ENCODE measurements at regions not wholly inside any gene's neighbourhood (a gene's known extent, or its start where the extent isn't known, plus 50 kb on each side); places are given as distances from the start of the nearest gene placed in this dataset.

- WGBS, 2 experiments = 89 to 90% methylated on average over 2 of the region's 2 CpGs
- Histone ChIP-seq H3K4me1 (ENCODE audit: control insufficient read depth, insufficient read depth, low read length) (peaks cover 12% of the 10 kb centered on the region), H3K27ac (ENCODE audit: insufficient read depth, low read depth, low read length, poor library complexity, severe bottlenecking) (no peak overlapping the region), H3K9me3 (ENCODE audit: control insufficient read depth, low read length) (no peaks in the 10 kb centered on the region), H3K4me3 (ENCODE audit: insufficient read depth, low read depth, low read length) (no peak overlapping the region), H3K27me3 (ENCODE audit: control insufficient read depth, insufficient read depth, low read length, poor library complexity, severe bottlenecking) (no peaks in the 10 kb centered on the region), H3K36me3 (ENCODE audit: control insufficient read depth, insufficient read depth, low read length) (no peaks in the 10 kb centered on the region)
Measured at GRCh38 chr1:232176222-232176621, 453.7 kb downstream of the SIPA1L2 start.

- Histone ChIP-seq H3K4me1 (ENCODE audit: control insufficient read depth, insufficient read depth, low read length) (peaks cover 2% of the 10 kb centered on the region), H3K36me3 (ENCODE audit: control insufficient read depth, insufficient read depth, low read length) (no peaks in the 10 kb centered on the region), H3K9me3 (ENCODE audit: control insufficient read depth, low read length) (no peaks in the 10 kb centered on the region), H3K4me3 (ENCODE audit: insufficient read depth, low read depth, low read length) (no peak overlapping the region), H3K27ac (ENCODE audit: insufficient read depth, low read depth, low read length, poor library complexity, severe bottlenecking) (no peak overlapping the region), H3K27me3 (ENCODE audit: control insufficient read depth, insufficient read depth, low read length, poor library complexity, severe bottlenecking) (no peaks in the 10 kb centered on the region)
- 89 to 92% methylated on average over 5 of the region's 5 CpGs for WGBS, 2 experiments
Measured at GRCh38 chr1:232174306-232174705, 455.6 kb downstream of the SIPA1L2 start.

- Histone ChIP-seq H3K36me3 (ENCODE audit: control insufficient read depth, insufficient read depth, low read length) (no peaks in the 10 kb centered on the region), H3K9me3 (ENCODE audit: control insufficient read depth, low read length) (no peaks in the 10 kb centered on the region), H3K4me1 (ENCODE audit: control insufficient read depth, insufficient read depth, low read length) (peaks cover 3% of the 10 kb centered on the region), H3K27me3 (ENCODE audit: control insufficient read depth, insufficient read depth, low read length, poor library complexity, severe bottlenecking) (no peaks in the 10 kb centered on the region), H3K27ac (ENCODE audit: insufficient read depth, low read depth, low read length, poor library complexity, severe bottlenecking) (no peak overlapping the region), H3K4me3 (ENCODE audit: insufficient read depth, low read depth, low read length) (no peak overlapping the region)
- 74 to 98% methylated on average over 3 to 4 of the region's 4 CpGs for WGBS, 2 experiments
Measured at GRCh38 chr1:232172563-232172962, 457.4 kb downstream of the SIPA1L2 start.

- Histone ChIP-seq H3K36me3 (ENCODE audit: control insufficient read depth, insufficient read depth, low read length) (no peaks in the 10 kb centered on the region), H3K27ac (ENCODE audit: insufficient read depth, low read depth, low read length, poor library complexity, severe bottlenecking) (no peak overlapping the region), H3K27me3 (ENCODE audit: control insufficient read depth, insufficient read depth, low read length, poor library complexity, severe bottlenecking) (no peaks in the 10 kb centered on the region), H3K4me3 (ENCODE audit: insufficient read depth, low read depth, low read length) (no peak overlapping the region), H3K4me1 (ENCODE audit: control insufficient read depth, insufficient read depth, low read length) (peaks cover 3% of the 10 kb centered on the region), H3K9me3 (ENCODE audit: control insufficient read depth, low read length) (no peaks in the 10 kb centered on the region)
- 97 to 100% methylated on average over 1 of the region's 1 CpG for WGBS, 2 experiments
Measured at GRCh38 chr1:232170909-232171308, 459.0 kb downstream of the SIPA1L2 start.

GRCh38 chr1:232169436-232169835, 460.5 kb downstream of the SIPA1L2 start:
- WGBS, 2 experiments = 93 to 97% methylated on average over 5 of the region's 5 CpGs
- Histone ChIP-seq H3K4me1 (ENCODE audit: control insufficient read depth, insufficient read depth, low read length) (peaks cover 3% of the 10 kb centered on the region), H3K36me3 (ENCODE audit: control insufficient read depth, insufficient read depth, low read length) (no peaks in the 10 kb centered on the region), H3K9me3 (ENCODE audit: control insufficient read depth, low read length) (no peaks in the 10 kb centered on the region), H3K27ac (ENCODE audit: insufficient read depth, low read depth, low read length, poor library complexity, severe bottlenecking) (no peak overlapping the region), H3K4me3 (ENCODE audit: insufficient read depth, low read depth, low read length) (no peak overlapping the region), H3K27me3 (ENCODE audit: control insufficient read depth, insufficient read depth, low read length, poor library complexity, severe bottlenecking) (no peaks in the 10 kb centered on the region)

- Histone ChIP-seq H3K9me3 (ENCODE audit: control insufficient read depth, low read length) (no peaks in the 10 kb centered on the region), H3K27me3 (ENCODE audit: control insufficient read depth, insufficient read depth, low read length, poor library complexity, severe bottlenecking) (no peaks in the 10 kb centered on the region), H3K4me1 (ENCODE audit: control insufficient read depth, insufficient read depth, low read length) (peaks cover 3% of the 10 kb centered on the region), H3K36me3 (ENCODE audit: control insufficient read depth, insufficient read depth, low read length) (no peaks in the 10 kb centered on the region), H3K4me3 (ENCODE audit: insufficient read depth, low read depth, low read length) (no peak overlapping the region), H3K27ac (ENCODE audit: insufficient read depth, low read depth, low read length, poor library complexity, severe bottlenecking) (no peak overlapping the region)
- 59 to 88% methylated on average over 2 of the region's 2 CpGs for WGBS, 2 experiments
Measured at GRCh38 chr1:232168508-232168907, 461.4 kb downstream of the SIPA1L2 start.

- WGBS, 2 experiments = 43 to 66% methylated on average over 3 to 4 of the region's 4 CpGs
- Histone ChIP-seq H3K4me3 (ENCODE audit: insufficient read depth, low read depth, low read length) (no peak overlapping the region), H3K36me3 (ENCODE audit: control insufficient read depth, insufficient read depth, low read length) (no peaks in the 10 kb centered on the region), H3K9me3 (ENCODE audit: control insufficient read depth, low read length) (no peaks in the 10 kb centered on the region), H3K27ac (ENCODE audit: insufficient read depth, low read depth, low read length, poor library complexity, severe bottlenecking) (no peak overlapping the region), H3K4me1 (ENCODE audit: control insufficient read depth, insufficient read depth, low read length) (peaks cover 3% of the 10 kb centered on the region), H3K27me3 (ENCODE audit: control insufficient read depth, insufficient read depth, low read length, poor library complexity, severe bottlenecking) (no peaks in the 10 kb centered on the region)
Measured at GRCh38 chr1:232166942-232167341, 463.0 kb downstream of the SIPA1L2 start.

- Histone ChIP-seq H3K27me3 (ENCODE audit: control insufficient read depth, insufficient read depth, low read length, poor library complexity, severe bottlenecking) (no peaks in the 10 kb centered on the region), H3K4me3 (ENCODE audit: insufficient read depth, low read depth, low read length) (no peak overlapping the region), H3K4me1 (ENCODE audit: control insufficient read depth, insufficient read depth, low read length) (peaks cover 1% of the 10 kb centered on the region), H3K27ac (ENCODE audit: insufficient read depth, low read depth, low read length, poor library complexity, severe bottlenecking) (no peak overlapping the region), H3K9me3 (ENCODE audit: control insufficient read depth, low read length) (no peaks in the 10 kb centered on the region), H3K36me3 (ENCODE audit: control insufficient read depth, insufficient read depth, low read length) (no peaks in the 10 kb centered on the region)
- 91 to 100% methylated on average over 1 of the region's 4 CpGs for WGBS, 2 experiments
Measured at GRCh38 chr1:232164078-232164963, 465.6 kb downstream of the SIPA1L2 start.

- Histone ChIP-seq H3K9me3 (ENCODE audit: control insufficient read depth, low read length) (no peaks in the 10 kb centered on the region), H3K4me1 (ENCODE audit: control insufficient read depth, insufficient read depth, low read length) (no peaks in the 10 kb centered on the region), H3K27me3 (ENCODE audit: control insufficient read depth, insufficient read depth, low read length, poor library complexity, severe bottlenecking) (no peaks in the 10 kb centered on the region), H3K27ac (ENCODE audit: insufficient read depth, low read depth, low read length, poor library complexity, severe bottlenecking) (no peak overlapping the region), H3K4me3 (ENCODE audit: insufficient read depth, low read depth, low read length) (no peak overlapping the region), H3K36me3 (ENCODE audit: control insufficient read depth, insufficient read depth, low read length) (no peaks in the 10 kb centered on the region)
- WGBS, 2 experiments = 90 to 91% methylated on average over 1 of the region's 1 CpG
Measured at GRCh38 chr1:232163533-232163932, 466.4 kb downstream of the SIPA1L2 start.

- no peak overlapping the region for H3K4me3 ChIP-seq (ENCODE audit: insufficient read depth, low read depth, low read length)
- H3K27me3 ChIP-seq (ENCODE audit: control insufficient read depth, insufficient read depth, low read length, poor library complexity, severe bottlenecking) = no peaks in the 10 kb centered on the region
- H3K4me1 ChIP-seq (ENCODE audit: control insufficient read depth, insufficient read depth, low read length) = no peaks in the 10 kb centered on the region
- H3K9me3 ChIP-seq (ENCODE audit: control insufficient read depth, low read length) = no peaks in the 10 kb centered on the region
- no peak overlapping the region for H3K27ac ChIP-seq (ENCODE audit: insufficient read depth, low read depth, low read length, poor library complexity, severe bottlenecking)
- 88 to 90% methylated on average over 1 of the region's 1 CpG for WGBS, 2 experiments
- H3K36me3 ChIP-seq (ENCODE audit: control insufficient read depth, insufficient read depth, low read length) = no peaks in the 10 kb centered on the region
Measured at GRCh38 chr1:232162001-232162400, 467.9 kb downstream of the SIPA1L2 start.
